ENCODE measurements at regions not wholly inside any gene's neighbourhood (a gene's known extent, or its start where the extent isn't known, plus 50 kb on each side); places are given as distances from the start of the nearest gene placed in this dataset.
"Not testable (repeated sequence)": the region's sequence is repeated elsewhere in the genome, so short reads cannot be mapped to it uniquely, and the experiment has no call there.

DNA sequence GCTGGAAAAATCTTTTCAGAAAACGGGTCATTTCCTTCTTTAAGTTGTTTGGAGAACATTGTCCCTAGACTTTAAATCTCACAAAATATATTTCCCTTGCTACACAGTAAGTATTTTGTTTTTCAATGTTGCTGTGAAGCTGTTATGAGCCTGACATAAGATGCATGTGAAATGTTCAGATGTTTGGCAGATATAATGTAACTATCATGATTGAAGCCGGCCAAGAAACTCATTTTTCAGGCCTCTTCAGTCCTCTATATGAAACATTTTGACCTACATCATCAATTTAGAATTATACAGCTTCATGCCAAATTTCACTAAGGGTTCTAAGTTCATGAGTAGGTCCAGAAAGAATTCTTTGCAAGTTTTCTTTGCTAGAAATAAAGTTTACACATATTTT lies 133.8 kb downstream of the JRKL start:
- DNase-seq: no peak

DNA sequence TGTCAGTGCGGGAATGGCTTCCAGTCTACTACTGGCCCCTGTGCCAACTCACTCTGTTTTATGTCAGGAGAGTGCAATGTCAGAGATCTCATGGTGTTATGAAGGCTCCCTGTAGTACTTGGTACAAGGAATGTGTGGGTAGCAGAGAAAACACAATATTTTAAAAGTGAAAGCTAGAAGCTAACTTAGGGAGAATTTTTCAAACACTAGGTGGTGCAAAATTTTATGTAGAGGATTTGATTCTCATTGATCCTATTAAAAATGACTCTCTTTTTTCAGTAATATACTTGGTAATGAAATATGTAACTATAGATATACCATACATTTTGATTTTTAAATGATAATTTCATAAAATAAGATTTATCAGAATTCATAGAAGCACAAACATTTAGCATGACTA lies 134.7 kb downstream of the JRKL start:
- no peak for DNase-seq

DNA sequence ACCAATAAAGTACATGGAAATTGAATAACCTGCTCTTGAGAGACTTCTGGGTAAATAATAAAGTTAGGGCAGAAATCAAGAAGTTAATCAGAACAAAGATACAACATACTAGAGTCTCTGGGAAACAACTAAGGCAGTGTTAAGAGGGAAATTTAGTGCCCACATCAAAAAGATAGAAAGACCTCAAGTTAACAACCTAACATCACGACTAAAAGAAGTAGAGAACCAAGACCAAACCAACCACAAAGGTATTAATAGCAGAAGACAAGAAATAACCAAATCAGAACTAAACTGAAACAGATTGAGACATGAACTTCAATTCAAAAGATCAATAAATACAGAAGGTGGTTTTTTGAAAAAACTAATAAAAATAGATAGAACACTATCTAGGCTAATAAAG lies 140.7 kb downstream of the JRKL start:
- no peak for DNase-seq

DNA sequence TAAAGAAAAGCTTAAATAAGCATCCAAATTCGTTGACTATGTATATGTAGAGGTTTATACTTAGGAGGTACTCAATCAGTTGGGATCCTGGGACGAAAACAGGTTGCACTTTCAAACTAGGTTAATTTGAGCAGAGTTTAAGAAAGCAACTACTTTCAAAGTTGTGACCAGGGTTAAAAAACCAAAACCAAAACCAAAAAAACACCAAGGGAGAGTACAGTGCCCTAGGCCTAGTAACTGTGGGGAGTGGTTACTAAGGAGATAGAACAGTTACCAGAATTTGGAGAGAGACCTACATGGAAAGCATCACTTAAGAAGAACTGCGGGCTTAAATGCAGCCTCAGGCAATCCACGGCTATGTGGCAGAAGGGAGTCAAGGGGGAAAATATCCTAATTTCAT lies 148.3 kb downstream of the JRKL start:
- DNase-seq: no peak

DNA sequence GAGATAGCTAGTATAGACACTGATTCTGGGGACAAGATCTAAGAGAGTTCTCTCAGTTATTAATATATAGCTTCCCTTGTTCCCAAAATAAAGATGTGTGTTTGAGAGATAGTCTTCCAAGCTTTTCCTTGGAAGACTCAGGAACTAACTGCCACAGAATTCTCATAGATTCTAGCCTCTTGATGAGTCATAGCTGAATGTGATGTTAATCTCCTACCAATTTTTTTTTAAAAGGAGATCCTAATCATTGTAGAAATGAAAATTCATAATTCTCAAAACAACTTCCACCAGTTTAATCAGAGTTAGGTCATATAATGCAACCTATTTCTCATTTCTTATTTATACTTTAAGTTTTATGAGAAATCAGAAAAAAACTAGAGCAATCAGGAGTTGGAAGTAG lies 148.8 kb downstream of the JRKL start:
- DNase-seq: no peak

DNA sequence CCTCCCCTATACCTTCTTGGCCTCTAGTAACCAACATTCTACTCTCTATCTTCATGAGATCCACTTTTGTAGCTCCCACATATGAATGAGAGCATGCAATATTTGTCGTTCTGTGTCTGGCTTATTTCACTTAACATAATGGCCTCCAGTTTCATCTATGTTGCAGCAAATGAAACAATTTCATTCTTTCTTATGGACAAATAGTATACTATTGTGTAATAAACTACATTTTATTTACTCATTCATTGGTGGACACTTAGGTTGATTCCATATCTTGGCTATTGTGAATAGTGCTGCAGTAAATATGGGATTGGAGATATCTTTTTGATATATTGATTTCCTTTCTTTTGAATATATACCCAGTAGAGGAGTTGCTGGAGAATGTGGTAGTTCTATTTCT lies 151.1 kb downstream of the JRKL start:
- DNase-seq: no peak

DNA sequence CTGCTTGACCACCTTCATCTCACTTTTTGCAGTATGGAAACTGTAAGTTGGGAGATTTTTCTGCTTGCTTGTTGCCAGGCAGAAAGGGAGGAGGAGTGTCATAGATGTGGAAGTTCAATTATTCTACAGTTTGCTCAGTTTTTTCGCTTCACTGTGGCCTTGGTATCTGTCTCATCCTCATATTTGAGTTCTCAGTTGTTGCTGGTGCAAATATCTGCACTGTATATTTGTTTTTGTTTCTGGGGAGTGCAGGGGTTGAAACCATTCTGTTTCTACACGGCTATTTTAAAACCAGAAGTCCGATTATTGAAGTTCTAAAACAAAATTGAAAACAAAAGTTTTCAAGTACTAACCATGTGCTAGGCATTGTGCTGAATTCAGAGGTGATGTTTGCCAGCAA lies 153.4 kb downstream of the JRKL start:
- no peak for DNase-seq

DNA sequence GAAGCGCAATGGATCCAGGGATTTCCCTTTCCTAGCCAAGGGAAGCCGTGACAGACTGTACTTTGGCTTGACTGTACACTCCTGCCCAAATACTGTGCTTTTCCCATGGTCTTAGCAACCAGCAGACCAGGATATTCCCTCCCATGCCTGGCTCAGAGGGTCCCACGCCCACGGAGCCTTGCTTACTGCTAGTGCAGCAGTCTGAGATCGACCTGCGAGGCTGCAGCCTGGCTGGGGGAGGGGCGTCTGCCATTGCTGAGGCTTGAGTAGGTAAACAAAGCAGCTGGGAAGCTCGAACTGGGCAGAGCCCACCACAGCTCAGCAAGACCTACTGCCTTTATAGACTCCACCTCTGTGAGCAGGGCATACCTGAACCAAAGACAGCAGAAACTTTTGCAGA lies 155.4 kb downstream of the JRKL start:
- DNase-seq: not testable (repeated sequence)

DNA sequence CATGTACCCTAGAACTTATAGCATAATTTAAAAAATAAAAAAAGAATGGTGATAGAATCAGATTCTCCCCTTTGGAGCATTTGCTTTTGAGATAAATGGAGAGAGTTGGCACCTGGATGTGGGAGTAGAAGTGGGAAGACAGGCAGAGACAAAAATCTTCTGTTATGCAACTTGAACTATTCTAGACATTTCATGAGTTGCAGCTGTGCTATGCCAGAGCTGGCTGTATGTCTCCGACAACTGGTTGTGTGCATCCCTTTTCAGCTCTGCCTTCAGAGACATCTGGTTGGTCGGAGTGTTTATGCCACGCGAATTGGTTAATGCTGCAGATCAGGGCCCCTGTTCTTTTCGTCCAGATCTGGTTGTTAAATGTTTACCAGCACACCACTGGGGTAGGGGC lies 161.3 kb downstream of the JRKL start:
- no peak for DNase-seq

DNA sequence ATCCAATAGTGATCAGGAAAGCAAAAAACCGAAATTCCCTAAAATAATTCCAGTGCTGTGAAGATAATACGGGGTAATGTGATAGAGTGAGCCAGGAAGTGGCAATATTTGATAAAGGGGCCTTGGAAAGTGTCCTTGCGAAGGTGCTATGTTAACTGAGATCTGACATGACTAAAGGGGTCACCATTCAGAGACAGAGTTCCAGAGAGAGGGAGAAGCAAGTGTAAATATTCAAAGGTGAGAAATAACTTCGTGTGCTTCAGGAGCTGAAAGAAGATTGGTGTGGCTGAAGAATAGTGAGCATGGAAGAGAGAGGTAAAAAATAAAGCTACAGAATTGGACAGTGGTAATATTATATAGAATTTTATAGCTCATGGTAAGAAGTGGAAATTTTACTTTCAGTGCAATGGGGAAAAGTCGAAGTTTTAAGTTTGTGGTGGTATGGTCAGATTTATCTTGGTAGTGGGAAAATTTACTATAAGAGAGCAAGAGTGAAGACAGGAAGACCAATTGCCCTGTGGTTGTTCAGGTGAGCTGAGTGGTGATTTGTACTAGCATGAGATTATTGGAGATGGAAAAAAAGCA lies 164.5 kb downstream of the JRKL start:
- DNase-seq: no peak

DNA sequence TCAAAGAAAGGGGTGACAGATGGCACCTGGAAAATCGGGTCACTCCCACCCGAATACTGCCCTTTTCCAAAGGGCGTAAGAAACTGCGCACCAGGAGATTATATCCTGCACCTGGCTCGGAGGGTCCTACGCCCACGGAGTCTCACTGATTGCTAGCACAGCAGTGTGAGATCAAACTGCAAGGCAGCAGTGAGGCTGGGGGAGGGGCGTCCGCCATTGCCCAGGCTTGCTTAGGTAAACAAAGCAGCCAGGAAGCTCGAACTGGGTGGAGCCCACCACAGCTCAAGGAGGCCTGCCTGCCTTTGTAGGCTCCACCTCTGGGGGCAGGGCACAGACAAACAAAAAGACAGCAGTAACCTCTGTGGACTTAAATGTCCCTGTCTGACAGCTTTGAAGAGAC lies 166.0 kb downstream of the JRKL start:
- DNase-seq: not testable (repeated sequence)

DNA sequence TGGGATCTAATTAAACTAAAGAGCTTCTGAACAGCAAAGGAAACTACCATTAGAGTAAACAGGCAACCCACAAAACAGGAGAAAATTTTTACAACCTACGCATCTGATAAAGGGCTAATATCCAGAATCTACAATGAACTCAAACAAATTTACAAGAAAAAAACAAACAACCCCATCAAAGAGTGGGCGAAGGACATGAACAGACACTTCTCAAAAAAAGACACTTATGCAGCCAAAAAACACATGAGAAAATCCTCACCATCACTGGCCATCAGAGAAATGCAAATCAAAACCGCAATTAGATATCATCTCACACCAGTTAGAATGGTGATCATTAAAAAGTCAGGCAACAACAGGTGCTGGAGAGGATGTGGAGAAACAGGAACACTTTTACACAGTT lies 170.9 kb downstream of the JRKL start:
- not testable (repeated sequence) for DNase-seq

DNA sequence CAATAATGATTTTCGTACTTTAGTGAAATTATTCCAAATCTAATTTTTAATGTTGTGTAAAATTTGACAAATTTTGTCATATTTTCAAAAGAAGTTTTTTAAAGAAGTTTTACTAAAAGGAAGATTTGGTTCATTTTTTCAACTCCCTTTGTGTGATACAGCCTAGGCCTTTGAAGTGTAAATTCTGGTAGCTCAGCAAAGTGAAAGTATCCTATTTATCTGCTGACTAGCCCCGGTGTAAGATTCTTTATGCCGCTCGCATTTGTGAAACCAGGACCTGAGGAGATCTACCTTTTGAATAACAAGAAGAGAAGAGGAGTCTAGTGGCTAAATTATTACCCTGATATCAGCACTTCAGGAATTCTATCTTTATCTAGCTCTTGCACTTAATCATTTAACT lies 177.4 kb downstream of the JRKL start:
- DNase-seq: no peak

DNA sequence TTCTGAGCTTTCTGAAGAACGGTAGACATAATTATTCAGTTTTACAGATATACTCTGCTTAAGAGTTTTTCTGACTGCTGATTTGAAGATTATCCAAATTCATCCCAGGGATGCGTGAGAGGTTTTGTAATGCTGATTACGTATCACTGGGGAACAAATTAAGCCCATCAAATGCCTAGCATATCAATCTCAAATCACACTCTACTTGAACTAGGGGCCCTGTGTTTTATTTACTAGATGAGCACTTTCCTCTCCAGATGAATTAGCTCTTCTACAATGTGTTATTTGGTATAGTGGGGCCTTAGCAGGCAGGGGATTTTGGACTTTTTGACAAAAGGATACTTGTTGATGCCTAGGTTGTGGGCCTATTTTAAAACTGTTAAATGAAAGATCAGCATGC lies 177.9 kb downstream of the JRKL start:
- DNase-seq: no peak

DNA sequence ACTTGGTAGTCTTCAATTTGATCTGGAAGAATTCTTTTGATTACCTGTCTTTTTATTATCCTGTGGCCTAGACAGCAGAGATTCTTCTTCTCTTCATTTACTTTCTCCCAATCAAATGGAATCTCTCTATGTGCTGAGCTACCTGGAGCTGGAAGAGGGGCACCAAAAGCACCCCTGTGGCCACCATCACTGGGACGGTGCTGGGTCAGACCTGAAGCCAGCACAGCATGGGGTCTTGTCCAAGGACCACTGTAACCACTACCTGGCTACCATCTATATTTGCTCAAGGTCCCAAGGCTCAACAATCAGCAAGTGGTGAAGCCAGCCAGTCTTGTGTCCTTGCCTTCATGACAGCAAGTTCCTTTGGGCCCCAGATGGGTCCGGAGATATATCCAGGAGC lies 186.6 kb downstream of the JRKL start:
- no peak for DNase-seq

DNA sequence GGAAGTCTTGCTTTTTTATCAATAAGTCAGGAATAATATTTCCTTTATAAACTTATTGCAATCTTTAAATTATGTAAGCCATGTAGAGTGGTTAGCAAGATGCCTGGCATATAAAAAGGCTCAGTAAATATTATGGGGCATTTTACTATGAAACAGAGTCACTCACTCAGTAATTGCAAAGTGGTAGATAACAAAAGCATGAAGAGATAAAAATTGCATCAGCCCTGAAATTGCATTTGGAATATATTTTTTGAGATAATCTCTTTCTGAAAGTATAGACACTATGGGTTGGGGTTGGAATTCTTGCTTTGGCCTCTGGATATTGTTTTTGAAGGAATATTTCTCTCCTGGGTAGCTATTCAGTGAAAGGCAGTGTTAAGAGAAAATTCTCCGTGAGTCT lies 188.6 kb downstream of the JRKL start:
- no peak for DNase-seq

DNA sequence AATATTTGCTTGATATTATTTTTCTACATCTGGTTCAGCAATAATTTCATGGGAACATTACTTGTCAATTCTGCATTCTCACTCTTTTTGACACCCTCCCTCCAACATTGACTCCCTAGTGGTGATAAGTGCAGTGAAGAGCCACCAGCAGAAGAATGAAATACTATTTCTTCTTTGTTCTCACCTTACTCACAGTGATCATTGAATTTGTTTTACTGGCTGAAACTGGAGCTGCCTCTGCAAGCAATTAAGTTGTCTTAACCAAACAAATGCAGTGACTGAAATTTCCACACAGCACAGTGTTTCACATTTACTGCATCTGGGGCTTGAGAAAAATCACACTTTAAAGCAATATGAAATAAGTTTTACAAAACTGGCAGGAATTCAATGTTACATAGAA lies 189.8 kb downstream of the JRKL start:
- DNase-seq: no peak

DNA sequence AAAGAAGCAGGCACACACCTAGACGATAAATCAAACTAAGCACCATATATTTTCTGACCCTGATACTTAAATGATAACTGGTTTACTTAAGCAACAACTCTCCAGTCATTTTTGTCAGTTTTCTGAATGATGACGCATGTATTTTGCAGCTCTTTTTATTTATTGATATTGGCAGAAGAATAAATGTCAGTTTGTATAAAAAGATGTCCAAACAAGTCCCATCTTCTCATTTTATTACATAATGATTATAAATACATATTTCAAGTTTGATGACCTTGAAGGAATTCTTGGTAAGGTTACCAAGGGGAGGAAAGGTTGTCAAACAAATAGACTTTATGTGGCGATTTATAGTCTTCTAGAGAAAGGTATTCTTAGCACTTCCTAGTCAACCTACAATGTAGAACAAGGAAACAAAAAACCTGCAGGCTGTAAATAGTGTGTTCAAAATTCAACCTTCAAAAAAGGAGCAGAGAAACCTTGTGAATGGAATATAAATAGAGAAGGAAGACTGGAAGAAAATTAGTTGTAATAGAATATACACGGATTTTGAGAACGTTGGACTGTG lies 190.7 kb downstream of the JRKL start:
- DNase-seq: no peak

DNA sequence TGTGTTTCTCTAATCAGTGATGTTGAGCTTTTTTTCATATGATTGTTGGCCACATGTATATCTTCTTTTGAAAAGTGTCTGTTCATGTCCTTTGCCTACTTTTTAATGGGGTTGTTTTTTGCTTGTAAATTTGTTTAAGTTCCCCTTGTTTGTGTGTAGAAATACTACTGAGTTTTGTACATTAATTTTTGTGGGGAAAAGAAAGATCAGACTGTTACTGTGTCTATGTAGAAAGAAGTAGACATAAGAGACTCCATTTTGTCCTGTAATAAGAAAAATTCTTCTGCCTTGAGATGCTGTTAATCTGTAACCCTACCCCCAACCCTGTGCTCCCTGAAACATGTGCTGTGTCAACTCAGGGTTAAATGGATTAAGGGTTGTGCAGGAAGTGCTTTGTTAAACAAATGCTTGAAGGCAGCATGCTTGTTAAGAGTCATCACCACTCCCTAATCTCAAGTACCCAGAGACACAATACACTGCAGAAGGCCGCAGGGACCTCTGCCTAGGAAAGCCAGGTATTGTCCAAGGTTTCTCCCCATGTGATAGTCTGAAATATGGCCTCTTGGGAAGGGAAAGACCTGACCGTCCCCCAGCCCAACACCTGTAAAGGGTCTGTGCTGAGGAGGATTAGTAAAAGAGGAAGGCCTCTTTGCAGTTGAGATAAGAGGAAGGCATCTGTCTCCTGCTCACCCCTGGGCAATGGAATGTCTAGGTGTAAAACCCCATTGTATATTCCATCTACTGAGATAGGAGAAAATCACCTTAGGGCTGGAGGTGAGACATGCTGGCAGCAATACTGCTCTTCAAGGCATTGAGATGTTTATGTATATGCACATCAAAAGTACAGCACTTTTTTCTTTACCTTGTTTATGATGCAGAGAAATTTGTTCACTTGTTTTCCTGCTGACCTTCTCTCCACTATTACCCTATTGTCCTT lies 196.4 kb downstream of the JRKL start:
- DNase-seq: not testable (repeated sequence)

DNA sequence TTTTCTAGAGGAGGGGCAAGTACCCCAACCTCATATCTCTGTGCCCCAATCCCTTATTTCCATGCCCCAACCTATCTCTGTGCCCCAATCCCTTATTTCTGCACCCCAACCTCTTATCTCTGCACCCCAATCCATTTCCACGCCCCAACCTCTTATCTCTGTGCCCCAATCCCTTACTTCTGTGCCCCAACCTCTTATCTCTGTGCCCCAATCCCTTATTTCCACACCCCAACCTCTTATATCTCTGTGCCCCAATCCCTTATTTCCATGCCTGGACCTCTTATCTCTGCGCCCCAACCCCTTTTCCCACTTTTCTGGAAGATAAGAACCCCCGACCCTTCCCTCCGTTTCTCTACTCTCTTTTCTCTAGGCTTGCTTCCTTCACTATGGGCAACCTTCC lies 199.0 kb downstream of the JRKL start:
- DNase-seq: not testable (repeated sequence)

DNA sequence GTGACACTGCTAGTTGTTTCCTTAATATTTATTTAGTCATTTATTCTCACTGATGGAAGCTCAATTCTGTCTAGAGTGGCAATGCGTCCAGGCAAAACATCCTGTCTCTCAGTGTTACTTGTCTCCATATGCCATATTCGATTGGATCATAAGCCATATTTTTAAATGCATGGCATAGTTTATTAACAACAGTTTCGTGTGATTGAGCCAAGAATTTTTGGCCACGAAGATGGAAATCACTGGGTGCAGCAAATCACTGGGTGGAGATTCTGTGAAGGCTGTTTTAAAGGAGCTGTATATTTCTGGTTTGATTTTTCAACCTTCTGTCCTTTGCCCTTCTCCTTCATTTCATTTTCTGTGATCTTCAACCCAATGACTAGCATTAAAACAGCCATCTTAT lies 205.2 kb downstream of the JRKL start:
- no peak for DNase-seq

DNA sequence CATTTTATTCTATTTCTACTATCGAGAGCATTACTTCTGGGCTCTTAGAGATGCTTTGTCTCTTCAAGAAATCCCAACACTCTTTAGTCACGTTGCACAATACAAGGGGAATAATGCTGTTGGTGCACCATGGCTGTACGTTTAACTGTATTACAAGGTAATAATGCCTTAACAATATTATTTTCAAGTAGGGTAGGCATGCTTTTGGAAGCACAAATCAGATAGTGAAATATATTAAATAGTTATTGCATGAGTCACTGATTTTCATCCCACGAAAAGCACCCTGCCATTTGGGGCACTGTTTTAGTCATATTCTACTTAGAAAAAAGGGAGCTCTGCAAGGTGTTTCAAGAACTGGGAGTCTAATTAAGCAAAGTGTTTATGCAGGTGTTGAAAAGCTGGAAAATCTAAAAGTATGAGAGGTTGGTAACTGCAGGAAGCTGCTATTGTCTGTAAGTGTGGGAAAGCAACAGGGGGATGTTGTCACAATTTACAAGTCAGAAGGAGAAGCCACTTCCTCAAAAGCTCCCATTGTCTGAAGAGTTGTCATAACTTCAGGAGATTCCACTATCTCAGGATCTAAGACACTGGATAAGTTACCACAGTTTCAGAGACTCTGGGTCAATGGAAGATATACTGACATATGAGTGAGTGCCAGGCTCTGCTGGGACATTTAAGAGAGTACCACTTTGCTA lies 218.2 kb downstream of the JRKL start:
- DNase-seq: no peak

DNA sequence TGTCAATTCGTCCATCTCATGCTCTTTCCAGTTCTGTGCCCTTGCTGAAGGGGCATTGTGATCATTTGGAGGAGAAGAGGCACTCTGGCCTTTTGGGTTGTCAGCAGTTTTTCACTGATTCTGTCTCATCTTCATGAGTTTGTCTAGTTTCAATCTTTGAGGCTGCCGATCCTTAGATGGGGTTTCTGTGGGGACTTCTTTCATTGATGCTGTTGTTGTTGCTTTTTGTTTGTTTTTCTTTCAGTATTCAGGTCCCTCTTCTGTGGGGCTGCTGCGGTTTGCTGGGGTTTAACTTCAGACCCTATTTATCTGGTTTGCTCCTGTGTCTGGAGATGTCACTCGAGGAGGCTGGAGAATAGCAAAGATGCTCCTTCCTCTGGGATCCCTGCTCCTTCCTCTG lies 224.3 kb downstream of the JRKL start:
- DNase-seq: no peak

DNA sequence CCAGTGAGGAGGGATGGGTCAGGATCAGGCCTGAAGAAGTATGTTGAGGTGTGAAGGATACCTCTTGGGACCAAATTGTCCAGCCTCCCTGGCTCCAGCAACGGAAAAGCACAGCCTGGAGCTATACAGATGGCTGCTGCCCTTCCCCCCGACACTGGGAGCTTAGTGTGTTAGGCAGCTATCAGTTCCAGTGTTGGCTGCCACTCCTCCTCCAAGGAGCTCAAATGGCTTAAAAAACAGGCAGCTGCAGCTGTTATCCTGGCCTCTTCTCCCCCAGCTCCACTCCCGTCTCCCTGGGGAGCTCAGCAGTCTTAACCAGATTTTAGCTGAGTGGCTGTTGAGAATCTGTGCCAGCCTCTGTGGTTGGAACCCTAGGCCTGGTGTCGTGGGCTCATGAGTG lies 225.0 kb downstream of the JRKL start:
- no peak for DNase-seq

Data from KG1 (cell line).